Neural crest cell (in vitro differentiated cells): ENCODE measurements at regions not wholly inside any gene's neighbourhood (a gene's known extent, or its start where the extent isn't known, plus 50 kb on each side); places are given as distances from the start of the nearest gene placed in this dataset.
A peak's percentile ranks its signal among the peaks of the same experiment; 100 is the strongest.
"Not testable (repeated sequence)": the region's sequence is repeated elsewhere in the genome, so short reads cannot be mapped to it uniquely, and the experiment has no call there.

ENCODE experiments used
- DNase-seq: peaks from one replicate; pipeline ENCODE4 v3.0.0; 2021; ENCODE audit warnings: low read depth, mixed read lengths, low spot score
- H3K27ac Mint-ChIP-seq: one replicate; pipeline ENCODE4 v1.8.0; 2021; ENCODE audit warnings: mild to moderate bottlenecking, mixed read lengths; ENCODE audit not compliant: unreplicated experiment
- H3K27me3 Mint-ChIP-seq: 2 replicates; pipeline ENCODE4 v1.8.0; 2021; ENCODE audit warnings: low read depth, mild to moderate bottlenecking, mixed read lengths
- H3K36me3 Mint-ChIP-seq: 2 replicates; pipeline ENCODE4 v1.8.0; 2021; ENCODE audit warnings: low read depth, mild to moderate bottlenecking, mixed read lengths
- H3K4me1 Mint-ChIP-seq: 2 replicates; pipeline ENCODE4 v1.8.0; 2021; ENCODE audit warnings: mixed read lengths
- H3K4me3 Mint-ChIP-seq: one replicate; pipeline ENCODE4 v1.8.0; 2021; ENCODE audit warnings: mild to moderate bottlenecking, mixed read lengths
- H3K9me3 Mint-ChIP-seq: 2 replicates; pipeline ENCODE4 v1.8.0; 2021; ENCODE audit warnings: mixed read lengths
- TF ChIP-seq, protein P1 (sequence below): fragments of 200-600 bp; sonication (generic); conservative IDR thresholded peaks from 2 replicates; pipeline ENCODE4 v1.5.0; 2021; ENCODE audit warnings: antibody characterized with exemption, mild to moderate bottlenecking

DNA sequence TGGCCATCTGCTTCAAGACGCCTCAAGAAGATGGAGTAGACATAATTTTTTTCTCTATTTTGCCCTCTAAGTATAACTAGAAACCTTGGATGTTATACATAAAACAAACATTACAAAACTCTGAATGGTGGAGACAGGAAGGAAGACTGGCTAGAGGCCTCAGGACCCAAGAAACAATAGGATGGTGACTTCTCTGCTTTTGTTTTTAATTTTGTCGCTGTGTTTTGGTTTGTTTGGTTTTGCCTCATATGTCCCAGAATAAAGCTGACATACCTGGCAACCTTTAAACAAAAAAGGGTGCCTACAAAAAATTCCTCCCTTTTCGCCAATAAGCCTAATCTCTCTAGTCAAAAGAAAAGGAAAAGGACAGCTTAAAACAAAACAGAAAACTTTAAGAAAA lies 109.1 kb downstream of the PPP4R3C start:
- H3K27ac Mint-ChIP-seq: no peak overlapping the region
- H3K9me3 Mint-ChIP-seq: no peaks in the 10 kb centered on the region
- no peak overlapping the region for H3K4me3 Mint-ChIP-seq
- H3K4me1 Mint-ChIP-seq: no peaks in the 10 kb centered on the region
- TF ChIP-seq, protein P1, sequence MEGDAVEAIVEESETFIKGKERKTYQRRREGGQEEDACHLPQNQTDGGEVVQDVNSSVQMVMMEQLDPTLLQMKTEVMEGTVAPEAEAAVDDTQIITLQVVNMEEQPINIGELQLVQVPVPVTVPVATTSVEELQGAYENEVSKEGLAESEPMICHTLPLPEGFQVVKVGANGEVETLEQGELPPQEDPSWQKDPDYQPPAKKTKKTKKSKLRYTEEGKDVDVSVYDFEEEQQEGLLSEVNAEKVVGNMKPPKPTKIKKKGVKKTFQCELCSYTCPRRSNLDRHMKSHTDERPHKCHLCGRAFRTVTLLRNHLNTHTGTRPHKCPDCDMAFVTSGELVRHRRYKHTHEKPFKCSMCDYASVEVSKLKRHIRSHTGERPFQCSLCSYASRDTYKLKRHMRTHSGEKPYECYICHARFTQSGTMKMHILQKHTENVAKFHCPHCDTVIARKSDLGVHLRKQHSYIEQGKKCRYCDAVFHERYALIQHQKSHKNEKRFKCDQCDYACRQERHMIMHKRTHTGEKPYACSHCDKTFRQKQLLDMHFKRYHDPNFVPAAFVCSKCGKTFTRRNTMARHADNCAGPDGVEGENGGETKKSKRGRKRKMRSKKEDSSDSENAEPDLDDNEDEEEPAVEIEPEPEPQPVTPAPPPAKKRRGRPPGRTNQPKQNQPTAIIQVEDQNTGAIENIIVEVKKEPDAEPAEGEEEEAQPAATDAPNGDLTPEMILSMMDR: no peak
- no peaks in the 10 kb centered on the region for H3K36me3 Mint-ChIP-seq
- DNase-seq: no peak
- no peaks in the 10 kb centered on the region for H3K27me3 Mint-ChIP-seq

DNA sequence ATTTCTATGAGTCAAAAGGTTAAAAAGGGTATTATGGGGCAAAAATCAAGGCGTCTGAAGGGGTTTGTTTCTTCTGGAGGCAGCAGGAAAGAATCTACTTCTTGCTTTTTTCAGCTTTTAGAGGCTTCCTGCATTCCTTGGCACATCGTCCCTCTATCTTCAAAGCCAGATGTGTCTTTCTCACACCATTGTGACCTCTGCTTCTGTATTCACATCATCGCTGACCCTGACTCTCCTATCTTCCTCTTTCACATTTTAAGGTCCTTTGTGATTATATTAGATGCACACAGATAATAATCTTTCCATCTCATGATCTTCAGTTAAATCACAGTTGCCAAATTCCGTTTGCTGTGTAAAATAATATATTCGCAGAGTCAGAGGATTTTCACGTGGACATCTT lies 112.7 kb downstream of the PPP4R3C start:
- no peaks in the 10 kb centered on the region for H3K36me3 Mint-ChIP-seq
- TF ChIP-seq, protein P1: no peak
- no peaks in the 10 kb centered on the region for H3K9me3 Mint-ChIP-seq
- H3K4me1 Mint-ChIP-seq: no peaks in the 10 kb centered on the region
- no peak overlapping the region for H3K4me3 Mint-ChIP-seq
- DNase-seq: no peak
- H3K27me3 Mint-ChIP-seq: no peaks in the 10 kb centered on the region
- no peak overlapping the region for H3K27ac Mint-ChIP-seq

GRCh38 chrX:27336466-27337091 lies 126.6 kb downstream of the PPP4R3C start:
- TF ChIP-seq, protein P1: peak; percentile 80
- peaks cover 3% of the 10 kb centered on the region for H3K9me3 Mint-ChIP-seq

GRCh38 chrX:27321632-27322031 lies 141.5 kb downstream of the PPP4R3C start:
- Mint-ChIP-seq H3K9me3 (peaks cover 5% of the 10 kb centered on the region), H3K4me1 (no peaks in the 10 kb centered on the region), H3K27me3 (no peaks in the 10 kb centered on the region), H3K27ac (no peak overlapping the region), H3K36me3 (no peaks in the 10 kb centered on the region), H3K4me3 (no peak overlapping the region)
- TF ChIP-seq, protein P1: no peak
- DNase-seq: no peak

More at GRCh38 chrX:27336466-27337091, 126.6 kb downstream of the PPP4R3C start:
- no peaks in the 10 kb centered on the region for H3K4me1 Mint-ChIP-seq
- DNase-seq: peak; percentile 49
- H3K27me3 Mint-ChIP-seq: no peaks in the 10 kb centered on the region
- no peaks in the 10 kb centered on the region for H3K36me3 Mint-ChIP-seq
- no peak overlapping the region for H3K27ac Mint-ChIP-seq
- no peak overlapping the region for H3K4me3 Mint-ChIP-seq

DNA sequence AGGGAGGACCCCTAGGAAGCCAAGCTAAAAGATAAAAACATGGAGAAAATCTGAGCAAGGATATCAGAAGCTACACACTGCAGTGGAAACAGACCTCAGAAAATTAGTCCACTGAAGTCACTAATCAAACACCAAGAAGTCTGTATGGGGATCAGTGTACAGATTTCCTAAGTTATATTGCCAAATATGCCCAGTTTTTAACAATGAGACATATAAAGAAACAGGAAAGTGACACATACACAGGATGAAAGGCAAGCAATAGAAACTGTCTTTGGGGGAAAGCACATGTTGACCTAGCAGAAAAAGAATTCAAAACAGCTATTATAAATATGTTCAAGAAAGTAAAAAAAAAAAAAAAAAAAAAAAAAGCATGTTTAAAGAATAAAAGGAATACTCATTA lies 153.7 kb downstream of the PPP4R3C start:
- H3K4me3 Mint-ChIP-seq: no peak overlapping the region
- H3K27me3 Mint-ChIP-seq: no peaks in the 10 kb centered on the region
- H3K4me1 Mint-ChIP-seq: no peaks in the 10 kb centered on the region
- H3K27ac Mint-ChIP-seq: no peak overlapping the region
- no peak for DNase-seq
- H3K9me3 Mint-ChIP-seq: peaks cover 4% of the 10 kb centered on the region
- TF ChIP-seq, protein P1: no peak
- no peaks in the 10 kb centered on the region for H3K36me3 Mint-ChIP-seq

GRCh38 chrX:27307546-27307945 lies 155.6 kb downstream of the PPP4R3C start:
- H3K9me3 Mint-ChIP-seq: peaks cover 8% of the 10 kb centered on the region
- H3K36me3 Mint-ChIP-seq: no peaks in the 10 kb centered on the region
- DNase-seq: no peak
- H3K27me3 Mint-ChIP-seq: no peaks in the 10 kb centered on the region
- no peak overlapping the region for H3K4me3 Mint-ChIP-seq
- no peaks in the 10 kb centered on the region for H3K4me1 Mint-ChIP-seq
- TF ChIP-seq, protein P1: no peak
- no peak overlapping the region for H3K27ac Mint-ChIP-seq

GRCh38 chrX:27292552-27292951 lies 170.6 kb downstream of the PPP4R3C start:
- not testable (repeated sequence) for H3K27me3 Mint-ChIP-seq, H3K4me3 Mint-ChIP-seq, H3K4me1 Mint-ChIP-seq, DNase-seq, H3K36me3 Mint-ChIP-seq, H3K27ac Mint-ChIP-seq, H3K9me3 Mint-ChIP-seq
